Loucy (cell line): ENCODE measurements at regions not wholly inside any gene's neighbourhood (a gene's known extent, or its start where the extent isn't known, plus 50 kb on each side); places are given as distances from the start of the nearest gene placed in this dataset.

Experiments
- H2AFZ ChIP-seq: fragments of 200-600 bp; sonication (generic); 2 replicates; pipeline ENCODE4 v1.6.0; 2016; ENCODE audit warnings: antibody characterized with exemption, mild to moderate bottlenecking, low read length, moderate library complexity
- H3F3A ChIP-seq: fragments of 200-600 bp; 2 replicates; pipeline ENCODE4 v1.6.0; 2016; ENCODE audit warnings: antibody characterized with exemption, low read depth, mild to moderate bottlenecking
- H3K27me3 ChIP-seq: fragments of 200-600 bp; sonication (generic); 2 replicates; pipeline ENCODE4 v1.6.1; 2014; ENCODE audit warnings: low read length, mild to moderate bottlenecking; ENCODE audit not compliant: insufficient read depth, poor library complexity, severe bottlenecking
- H3K36me3 ChIP-seq: fragments of 200-600 bp; sonication (generic); 2 replicates; pipeline ENCODE4 v1.6.1; 2016; ENCODE audit warnings: low read length; ENCODE audit not compliant: insufficient read depth
- H3K4me1 ChIP-seq: fragments of 200-600 bp; sonication (generic); 2 replicates; pipeline ENCODE4 v1.5.1; 2014; ENCODE audit warnings: low read length, mild to moderate bottlenecking; ENCODE audit not compliant: insufficient read depth, poor library complexity, severe bottlenecking
- H3K4me2 ChIP-seq: fragments of 200-600 bp; sonication (generic); 2 replicates; pipeline ENCODE4 v1.6.0; 2014; ENCODE audit warnings: antibody characterized with exemption, low read length, low read depth, mild to moderate bottlenecking; ENCODE audit not compliant: poor library complexity, severe bottlenecking
- H3K4me3 ChIP-seq: fragments of 200-600 bp; sonication (generic); 2 replicates; pipeline ENCODE4 v1.5.1; 2014; ENCODE audit warnings: low read length, mild to moderate bottlenecking, mixed read lengths; ENCODE audit not compliant: poor library complexity, severe bottlenecking
- H3K79me2 ChIP-seq: fragments of 200-600 bp; sonication (generic); 2 replicates; pipeline ENCODE4 v1.6.1; 2014; ENCODE audit warnings: low read length; ENCODE audit not compliant: insufficient read depth
- H3K9ac ChIP-seq: fragments of 200-600 bp; sonication (generic); 2 replicates; pipeline ENCODE4 v1.6.0; 2014; ENCODE audit warnings: mild to moderate bottlenecking, low read depth, low read length, moderate library complexity; ENCODE audit not compliant: poor library complexity, severe bottlenecking
- H3K9me2 ChIP-seq: fragments of 200-600 bp; sonication (generic); replicated peaks from 2 replicates; pipeline ENCODE4 v1.6.1; 2016; ENCODE audit warnings: low read depth, low read length, mixed read lengths
- H3K9me3 ChIP-seq: fragments of 200-600 bp; sonication (generic); 2 replicates; pipeline ENCODE4 v1.6.1; 2014; ENCODE audit warnings: mild to moderate bottlenecking, antibody characterized with exemption, low read length, low read depth; ENCODE audit not compliant: insufficient read depth
- H4K20me1 ChIP-seq: fragments of 200-600 bp; sonication (generic); 2 replicates; pipeline ENCODE4 v1.6.0; 2014; ENCODE audit warnings: antibody characterized with exemption, low read length, mild to moderate bottlenecking; ENCODE audit not compliant: insufficient read depth, poor library complexity, severe bottlenecking
- EZH2phosphoT487 ChIP-seq: fragments of 200-600 bp; IDR thresholded peaks from 2 replicates; pipeline ENCODE4 v1.6.1; 2018; ENCODE audit warnings: antibody characterized with exemption, mild to moderate bottlenecking, moderate library complexity, borderline replicate concordance
- TF ChIP-seq, protein P1 (sequence below): fragments of 200-600 bp; sonication (generic); conservative IDR thresholded peaks from 2 replicates; pipeline ENCODE4 v1.5.1; 2014; ENCODE audit warnings: mild to moderate bottlenecking, antibody characterized with exemption, low read length

DNA sequence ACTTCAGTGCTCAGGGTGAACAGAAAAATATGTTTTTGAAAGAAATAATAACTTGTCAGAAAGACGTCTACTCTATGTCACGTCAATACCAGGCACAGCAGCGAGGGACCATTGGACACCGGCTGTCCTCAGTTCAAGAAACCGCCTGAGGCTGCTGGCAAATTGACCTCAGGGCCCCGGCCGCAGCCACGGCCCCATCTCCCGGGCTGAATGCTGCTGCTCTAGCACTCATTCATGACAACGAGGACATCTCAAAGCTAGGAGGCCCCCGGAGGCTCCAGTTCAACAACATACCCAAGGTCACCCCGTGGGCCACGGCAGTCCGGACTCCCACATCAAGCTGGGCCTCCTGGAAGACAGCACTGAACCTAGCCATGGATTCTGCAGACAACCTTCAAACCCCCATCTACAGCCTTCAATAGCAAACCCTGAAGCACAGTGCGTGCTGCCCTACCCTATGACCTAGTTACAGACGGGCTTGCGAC lies 204.0 kb upstream of the NSMCE3 start:
- Histone ChIP-seq H3K4me1 (peaks cover 3% of the 10 kb centered on the region), H3K9me3 (no peaks in the 10 kb centered on the region), H3K4me3 (no peak overlapping the region), H3K4me2 (no peak overlapping the region), H3K9ac (no peak overlapping the region), H2AFZ (no peak overlapping the region), H3F3A (no peaks in the 10 kb centered on the region), H3K27me3 (no peaks in the 10 kb centered on the region), H3K79me2 (no peaks in the 10 kb centered on the region), H3K9me2 (no peaks in the 10 kb centered on the region), H4K20me1 (no peaks in the 10 kb centered on the region), H3K36me3 (no peaks in the 10 kb centered on the region)
- TF ChIP-seq, protein P1, sequence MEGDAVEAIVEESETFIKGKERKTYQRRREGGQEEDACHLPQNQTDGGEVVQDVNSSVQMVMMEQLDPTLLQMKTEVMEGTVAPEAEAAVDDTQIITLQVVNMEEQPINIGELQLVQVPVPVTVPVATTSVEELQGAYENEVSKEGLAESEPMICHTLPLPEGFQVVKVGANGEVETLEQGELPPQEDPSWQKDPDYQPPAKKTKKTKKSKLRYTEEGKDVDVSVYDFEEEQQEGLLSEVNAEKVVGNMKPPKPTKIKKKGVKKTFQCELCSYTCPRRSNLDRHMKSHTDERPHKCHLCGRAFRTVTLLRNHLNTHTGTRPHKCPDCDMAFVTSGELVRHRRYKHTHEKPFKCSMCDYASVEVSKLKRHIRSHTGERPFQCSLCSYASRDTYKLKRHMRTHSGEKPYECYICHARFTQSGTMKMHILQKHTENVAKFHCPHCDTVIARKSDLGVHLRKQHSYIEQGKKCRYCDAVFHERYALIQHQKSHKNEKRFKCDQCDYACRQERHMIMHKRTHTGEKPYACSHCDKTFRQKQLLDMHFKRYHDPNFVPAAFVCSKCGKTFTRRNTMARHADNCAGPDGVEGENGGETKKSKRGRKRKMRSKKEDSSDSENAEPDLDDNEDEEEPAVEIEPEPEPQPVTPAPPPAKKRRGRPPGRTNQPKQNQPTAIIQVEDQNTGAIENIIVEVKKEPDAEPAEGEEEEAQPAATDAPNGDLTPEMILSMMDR, result no peak
- no peak for TF ChIP-seq EZH2phosphoT487

DNA sequence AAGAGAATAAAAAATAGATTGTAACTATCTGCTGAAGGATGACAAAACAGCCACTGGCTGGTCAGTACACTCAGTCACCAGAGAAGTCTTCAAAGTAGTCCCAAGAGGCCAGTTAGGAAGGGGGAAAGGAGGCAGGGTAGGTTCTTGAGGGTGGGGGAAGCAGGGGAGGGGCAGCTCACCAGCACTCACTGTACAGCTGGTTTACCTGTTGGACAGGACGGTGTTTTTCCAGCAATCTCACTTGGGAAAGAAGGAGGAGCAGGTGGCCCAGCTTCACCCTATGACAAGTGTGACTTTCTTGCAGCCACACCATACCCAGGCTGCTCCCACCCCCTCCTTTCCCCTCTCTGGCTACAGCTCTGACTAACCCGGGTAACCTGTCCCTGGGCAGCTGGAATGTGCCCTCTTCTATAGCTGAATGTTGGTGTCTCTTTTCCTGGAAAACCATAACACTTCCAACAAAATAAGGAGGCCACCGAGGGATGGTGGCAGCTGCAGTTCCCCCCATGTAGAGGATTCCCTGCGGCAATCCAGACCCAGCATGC lies 203.4 kb upstream of the NSMCE3 start:
- H3K27me3 ChIP-seq, result no peaks in the 10 kb centered on the region

DNA sequence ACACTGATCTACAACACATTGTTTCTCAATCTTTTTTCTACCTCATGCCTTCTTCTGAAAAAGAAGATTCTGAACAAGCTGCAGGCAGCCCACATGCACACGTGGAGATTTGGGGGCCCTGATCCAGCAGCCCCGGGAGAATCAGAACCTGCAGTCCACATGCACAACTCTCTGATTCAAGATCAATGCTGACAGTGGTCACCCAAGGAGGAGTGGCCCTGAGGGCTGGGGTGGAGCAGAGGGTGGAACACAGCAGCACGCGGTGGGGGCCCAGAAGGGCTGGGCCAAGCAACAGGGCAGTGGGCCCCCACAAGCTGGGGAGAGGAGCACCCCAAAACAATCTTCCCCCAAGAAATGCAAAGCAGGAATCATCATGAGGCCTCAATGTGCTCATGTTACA lies 202.1 kb upstream of the NSMCE3 start:
- no peaks in the 10 kb centered on the region for H3K9me3 ChIP-seq
- H3K4me3 ChIP-seq, result no peak overlapping the region
- H3F3A ChIP-seq, result no peaks in the 10 kb centered on the region
- no peaks in the 10 kb centered on the region for H4K20me1 ChIP-seq
- no peaks in the 10 kb centered on the region for H3K79me2 ChIP-seq
- H3K4me2 ChIP-seq, result no peak overlapping the region
- H3K36me3 ChIP-seq, result no peaks in the 10 kb centered on the region
- no peaks in the 10 kb centered on the region for H3K9me2 ChIP-seq
- H3K27me3 ChIP-seq, result no peaks in the 10 kb centered on the region
- H3K9ac ChIP-seq, result no peak overlapping the region
- H3K4me1 ChIP-seq, result peaks cover 3% of the 10 kb centered on the region
- no peak overlapping the region for H2AFZ ChIP-seq
- TF ChIP-seq EZH2phosphoT487, result no peak
- TF ChIP-seq, protein P1, result no peak

More for the DNA sequence above, 203.4 kb upstream of the NSMCE3 start:
- H3K9me2 ChIP-seq, result no peaks in the 10 kb centered on the region
- TF ChIP-seq EZH2phosphoT487, result no peak
- TF ChIP-seq, protein P1, result no peak
- H3K4me3 ChIP-seq, result no peak overlapping the region
- H3K9ac ChIP-seq, result no peak overlapping the region
- H4K20me1 ChIP-seq, result no peaks in the 10 kb centered on the region
- no peaks in the 10 kb centered on the region for H3K79me2 ChIP-seq
- peaks cover 3% of the 10 kb centered on the region for H3K4me1 ChIP-seq
- no peak overlapping the region for H2AFZ ChIP-seq
- H3K4me2 ChIP-seq, result no peak overlapping the region
- H3K36me3 ChIP-seq, result no peaks in the 10 kb centered on the region
- no peaks in the 10 kb centered on the region for H3K9me3 ChIP-seq
- no peaks in the 10 kb centered on the region for H3F3A ChIP-seq
